HCT116 (cell line): ENCODE measurements at regions not wholly inside any gene's neighbourhood (a gene's known extent, or its start where the extent isn't known, plus 50 kb on each side); places are given as distances from the start of the nearest gene placed in this dataset.

Source experiments
- ATAC-seq: fragments of 200-7000 bp; cut with Tn5 transposase; 2 replicates; pipeline ENCODE4 v1.9.1; 2020; ENCODE audit warnings: mild to moderate bottlenecking, moderate library complexity
- BruUV-seq: library from RNA; stranded (reverse); fragments of 400-500 nt; replicated peaks from 2 replicates; lab custom pipeline; 2021; lab: Mats Ljungman, UMichigan
- CTCF ChIA-PET: fragments of 300-600 bp; sonication (Branson Sonifier 250); formaldehyde crosslinking; loops from one replicate; lab custom pipeline; 2021; ENCODE audit warnings: antibody characterized with exemption; lab: Charles Lee
- POLR2A ChIA-PET: fragments of 300-600, 350-600 bp; sonication (Branson Sonifier 250); formaldehyde crosslinking; loops from one replicate; lab custom pipeline; 2021; ENCODE audit warnings: antibody characterized with exemption; lab: Charles Lee
- RAD21 ChIA-PET, 2 experiments: fragments of 300-600 bp; sonication (Branson Sonifier 250); formaldehyde crosslinking; loops; one replicate each; lab custom pipeline; 2023; ENCODE audit warnings: low total read pairs in 2 of 2; ENCODE audit not compliant: uncharacterized antibody in 2 of 2, unreplicated experiment in 2 of 2, low non-redundant PET in 1 of 2; lab: Charles Lee
- DNase-seq: peaks from one replicate; pipeline ENCODE4 v3.0.0-alpha.2; 2010; ENCODE audit warnings: low read depth, low spot score
- H2AFZ ChIP-seq: fragments of 200-600 bp; shearing (Covaris generic), sonication (generic); 2 replicates; pipeline ENCODE4 v1.6.1; 2017; ENCODE audit warnings: low read depth, mixed run types, mixed read lengths, antibody characterized with exemption, low read length; ENCODE audit not compliant: poor library complexity, severe bottlenecking
- H3K27ac ChIP-seq: 2 replicates; pipeline ENCODE4 v1.5.1; 2012; ENCODE audit warnings: low read depth, low read length
- H3K27me3 ChIP-seq: fragments of 200-600 bp; sonication (generic); 2 replicates; pipeline ENCODE4 v1.6.1; 2016; ENCODE audit warnings: mixed run types, low read length, mixed read lengths; ENCODE audit not compliant: insufficient read depth
- H3K36me3 ChIP-seq, 2 experiments: fragments of 200-500 bp in 1 of 2; fragments of 200-600 bp in 1 of 2; sonication (Bioruptor generic) in 1 of 2; sonication (generic) in 1 of 2; 2 replicates each; pipeline versions ENCODE4 v1.5.1 to v1.6.1; 2014 to 2016; ENCODE audit warnings: low read length in 2 of 2, inconsistent platforms in 1 of 2, mixed read lengths in 1 of 2, mixed run types in 1 of 2; ENCODE audit not compliant: insufficient read depth in 2 of 2, control insufficient read depth in 1 of 2
- H3K4me1 ChIP-seq, 2 experiments: fragments of 200-600 bp in 1 of 2; sonication (generic) in 1 of 2; 2 replicates each; pipeline versions ENCODE4 v1.5.1 to v1.6.1; 2012 to 2017; ENCODE audit warnings: low read length in 2 of 2, inconsistent platforms in 1 of 2, mild to moderate bottlenecking in 1 of 2, mixed read lengths in 1 of 2, mixed run types in 1 of 2, moderate library complexity in 1 of 2; ENCODE audit not compliant: insufficient read depth in 2 of 2, control insufficient read depth in 1 of 2
- H3K4me2 ChIP-seq: fragments of 200-600 bp; sonication (generic); 2 replicates; pipeline ENCODE4 v1.6.1; 2017; ENCODE audit warnings: mixed run types, low read length, mixed read lengths
- H3K4me3 ChIP-seq, 2 experiments: fragments of 200-600 bp in 1 of 2; sonication (generic) in 1 of 2; replicated peaks in 1 of 2; 2 replicates each; pipeline ENCODE4 v1.5.1; 2011 to 2016; ENCODE audit warnings: low read length in 2 of 2, control low read depth in 1 of 2, low read depth in 1 of 2, mild to moderate bottlenecking in 1 of 2, mixed read lengths in 1 of 2, mixed run types in 1 of 2
- H3K79me2 ChIP-seq: fragments of 200-600 bp; sonication (generic); 2 replicates; pipeline ENCODE4 v1.6.1; 2017; ENCODE audit warnings: mild to moderate bottlenecking, mixed run types, low read length, moderate library complexity, mixed read lengths; ENCODE audit not compliant: insufficient read depth
- H3K9ac ChIP-seq: fragments of 200-600 bp; sonication (generic); 2 replicates; pipeline ENCODE4 v1.6.1; 2016; ENCODE audit warnings: low read length, mixed read lengths
- H3K9me2 ChIP-seq: fragments of 200-600 bp; sonication (generic), shearing (Covaris generic); 2 replicates; pipeline ENCODE4 v1.6.1; 2017; ENCODE audit warnings: mixed run types, mild to moderate bottlenecking, moderate library complexity; ENCODE audit not compliant: insufficient read depth
- H3K9me3 ChIP-seq, 2 experiments: fragments of 200-500 bp in 1 of 2; fragments of 200-600 bp in 1 of 2; sonication (Bioruptor generic) in 1 of 2; sonication (generic) in 1 of 2; 2 replicates each; pipeline ENCODE4 v1.6.1; 2014 to 2017; ENCODE audit warnings: low read length in 2 of 2, mixed read lengths in 2 of 2, inconsistent platforms in 1 of 2, low read depth in 1 of 2, mild to moderate bottlenecking in 1 of 2, mixed run types in 1 of 2, moderate library complexity in 1 of 2; ENCODE audit not compliant: control insufficient read depth in 1 of 2, insufficient read depth in 1 of 2
- H4K20me1 ChIP-seq: fragments of 200-600 bp; sonication (generic), shearing (Covaris generic); 2 replicates; pipeline ENCODE4 v1.6.1; 2017; ENCODE audit warnings: mixed run types, mild to moderate bottlenecking, moderate library complexity; ENCODE audit not compliant: insufficient read depth
- CEBPB ChIP-seq: IDR thresholded peaks from 2 replicates; pipeline ENCODE4 v1.6.1; 2012; ENCODE audit warnings: low read depth
- ELF1 ChIP-seq: IDR thresholded peaks from 2 replicates; pipeline ENCODE4 v1.6.1; 2012; ENCODE audit warnings: low read depth, borderline replicate concordance
- JUND ChIP-seq: IDR thresholded peaks from 2 replicates; pipeline ENCODE4 v1.6.1; 2012
- POLR2A ChIP-seq: IDR thresholded peaks from 2 replicates; pipeline ENCODE4 v1.7.0; 2011; ENCODE audit warnings: borderline replicate concordance; ENCODE audit not compliant: insufficient read depth, insufficient read length; ENCODE audit errors: extremely low read depth
- POLR2AphosphoS5 ChIP-seq: IDR thresholded peaks from 2 replicates; pipeline ENCODE4 v1.6.1; 2011; ENCODE audit warnings: mild to moderate bottlenecking, low read depth, low read length, moderate library complexity
- RAD21 ChIP-seq: IDR thresholded peaks from 2 replicates; pipeline ENCODE4 v1.6.1; 2012; ENCODE audit warnings: low read depth, mild to moderate bottlenecking
- SP1 ChIP-seq: IDR thresholded peaks from 2 replicates; pipeline ENCODE4 v1.6.1; 2012; ENCODE audit warnings: low read depth
- YY1 ChIP-seq: IDR thresholded peaks from 2 replicates; pipeline ENCODE4 v1.6.1; 2011; ENCODE audit warnings: low read length, low read depth, moderate library complexity, mild to moderate bottlenecking; ENCODE audit not compliant: insufficient replicate concordance; ENCODE audit errors: extremely low read depth
- ZFX ChIP-seq: fragments of 450-650 bp; IDR thresholded peaks from 2 replicates; pipeline ENCODE4 v1.6.1; 2017
- ZNF274 ChIP-seq: fragments of 200-500 bp; sonication (Bioruptor generic); IDR thresholded peaks from 2 replicates; pipeline ENCODE4 v1.6.1; 2014; ENCODE audit warnings: mild to moderate bottlenecking, low read depth, low read length, inconsistent platforms
- intact Hi-C: fragments of 100-400 bp; cut with micrococcal nuclease; formaldehyde crosslinking; loops from 2 replicates; pipeline ENCODE4 v1.10.0; 2022
- TF ChIP-seq, protein P1 (sequence below), 3 experiments: fragments of 200-600 bp in 1 of 3; sonication (generic) in 1 of 3; IDR thresholded peaks in 2 of 3; conservative IDR thresholded peaks in 1 of 3; 2 replicates each; pipeline ENCODE4 v1.5.1; 2012 to 2017; ENCODE audit warnings: low read depth in 2 of 3, low read length in 2 of 3, antibody characterized with exemption in 1 of 3, borderline replicate concordance in 1 of 3, control low read depth in 1 of 3, mild to moderate bottlenecking in 1 of 3, mixed read lengths in 1 of 3, mixed run types in 1 of 3, moderate library complexity in 1 of 3; ENCODE audit not compliant: insufficient read depth in 1 of 3
- TF ChIP-seq, protein P2 (sequence below): IDR thresholded peaks from 2 replicates; pipeline ENCODE4 v1.6.1; 2012

DNA sequence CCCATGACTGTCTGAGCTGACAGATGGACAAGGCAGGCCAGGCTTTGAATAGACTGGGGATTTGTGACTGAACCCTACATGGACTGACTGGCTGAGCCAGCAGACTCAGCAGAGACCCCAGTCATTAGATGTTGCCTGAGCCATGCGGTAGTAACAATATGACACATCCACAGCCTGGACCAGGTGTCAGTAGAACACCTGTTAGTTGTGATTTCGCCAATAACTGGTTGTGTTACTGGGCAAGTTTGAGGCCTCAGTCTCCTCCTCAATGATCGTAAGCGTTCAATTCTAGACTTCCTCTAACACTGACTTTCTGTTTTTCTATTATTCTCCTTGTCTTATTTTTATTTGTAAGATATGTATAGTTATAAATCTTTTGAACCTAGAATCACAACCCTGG is 311.9 kb upstream of the MAP3K7 start:
- ChIA-PET RAD21 (no interaction called here), CTCF (no interaction called here), POLR2A (no interaction called here)
- TF ChIP-seq ZFX: no peak
- TF ChIP-seq ZNF274: no peak
- TF ChIP-seq, protein P1, sequence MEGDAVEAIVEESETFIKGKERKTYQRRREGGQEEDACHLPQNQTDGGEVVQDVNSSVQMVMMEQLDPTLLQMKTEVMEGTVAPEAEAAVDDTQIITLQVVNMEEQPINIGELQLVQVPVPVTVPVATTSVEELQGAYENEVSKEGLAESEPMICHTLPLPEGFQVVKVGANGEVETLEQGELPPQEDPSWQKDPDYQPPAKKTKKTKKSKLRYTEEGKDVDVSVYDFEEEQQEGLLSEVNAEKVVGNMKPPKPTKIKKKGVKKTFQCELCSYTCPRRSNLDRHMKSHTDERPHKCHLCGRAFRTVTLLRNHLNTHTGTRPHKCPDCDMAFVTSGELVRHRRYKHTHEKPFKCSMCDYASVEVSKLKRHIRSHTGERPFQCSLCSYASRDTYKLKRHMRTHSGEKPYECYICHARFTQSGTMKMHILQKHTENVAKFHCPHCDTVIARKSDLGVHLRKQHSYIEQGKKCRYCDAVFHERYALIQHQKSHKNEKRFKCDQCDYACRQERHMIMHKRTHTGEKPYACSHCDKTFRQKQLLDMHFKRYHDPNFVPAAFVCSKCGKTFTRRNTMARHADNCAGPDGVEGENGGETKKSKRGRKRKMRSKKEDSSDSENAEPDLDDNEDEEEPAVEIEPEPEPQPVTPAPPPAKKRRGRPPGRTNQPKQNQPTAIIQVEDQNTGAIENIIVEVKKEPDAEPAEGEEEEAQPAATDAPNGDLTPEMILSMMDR (IDR thresholded peaks at IDR 0.05 in 2 of 3, conservative IDR thresholded peaks at IDR 0.05 in 1 of 3; ENCODE audit: borderline replicate concordance in 1 of 3, insufficient read depth in 1 of 3, low read depth in 2 of 3, low read length in 2 of 3): no peak
- no peak for TF ChIP-seq SP1
- TF ChIP-seq POLR2AphosphoS5: no peak
- no peak for TF ChIP-seq YY1
- TF ChIP-seq, protein P2, sequence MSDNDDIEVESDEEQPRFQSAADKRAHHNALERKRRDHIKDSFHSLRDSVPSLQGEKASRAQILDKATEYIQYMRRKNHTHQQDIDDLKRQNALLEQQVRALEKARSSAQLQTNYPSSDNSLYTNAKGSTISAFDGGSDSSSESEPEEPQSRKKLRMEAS: no peak
- no peak for TF ChIP-seq POLR2A
- TF ChIP-seq CEBPB: no peak
- TF ChIP-seq ELF1: no peak
- no peak for TF ChIP-seq RAD21
- no peak for TF ChIP-seq JUND
- intact Hi-C loops: no loop called here
- H3K4me2 ChIP-seq: no peak overlapping the region
- ATAC-seq (no peak), DNase-seq (no peak)
- no peak overlapping the region for H3K4me3 ChIP-seq
- H3K9me3 ChIP-seq: no peaks in the 10 kb centered on the region
- no peak overlapping the region for H3K9ac ChIP-seq
- H3K27me3 ChIP-seq: peaks cover 5% of the 10 kb centered on the region
- H3K79me2 ChIP-seq: no peaks in the 10 kb centered on the region
- H3K4me1 ChIP-seq: no peaks in the 10 kb centered on the region
- H2AFZ ChIP-seq: no peak overlapping the region
- BruUV-seq: no TSS peak
- H4K20me1 ChIP-seq: no peaks in the 10 kb centered on the region; the same call in 1 of the 2 replicates
- no peaks in the 10 kb centered on the region for H3K36me3 ChIP-seq
- no peaks in the 10 kb centered on the region for H3K9me2 ChIP-seq
- H3K27ac ChIP-seq: no peak overlapping the region
